ENCODE measurements at regions not wholly inside any gene's neighbourhood (a gene's known extent, or its start where the extent isn't known, plus 50 kb on each side); places are given as distances from the start of the nearest gene placed in this dataset.

DNA sequence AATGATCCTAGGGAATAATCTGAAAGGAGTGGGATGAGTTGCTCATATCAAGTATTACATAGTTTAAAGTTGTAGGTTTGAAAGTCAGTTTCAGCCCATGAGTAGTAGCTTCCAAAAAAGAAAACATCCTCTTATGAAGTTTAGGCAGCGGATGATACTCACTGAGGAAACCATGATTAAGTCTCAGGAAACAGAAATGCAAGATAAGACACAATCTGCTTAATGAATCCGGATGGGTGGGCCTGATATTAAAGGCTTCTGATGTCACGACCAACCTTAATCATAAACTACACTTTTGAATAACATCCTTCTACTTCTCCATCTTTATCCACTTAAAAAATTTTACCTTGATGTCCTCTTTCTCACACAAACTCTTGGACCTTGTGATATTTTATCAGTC, 61.8 kb downstream of the S1PR1 start:
- TF ChIP-seq, protein P1, sequence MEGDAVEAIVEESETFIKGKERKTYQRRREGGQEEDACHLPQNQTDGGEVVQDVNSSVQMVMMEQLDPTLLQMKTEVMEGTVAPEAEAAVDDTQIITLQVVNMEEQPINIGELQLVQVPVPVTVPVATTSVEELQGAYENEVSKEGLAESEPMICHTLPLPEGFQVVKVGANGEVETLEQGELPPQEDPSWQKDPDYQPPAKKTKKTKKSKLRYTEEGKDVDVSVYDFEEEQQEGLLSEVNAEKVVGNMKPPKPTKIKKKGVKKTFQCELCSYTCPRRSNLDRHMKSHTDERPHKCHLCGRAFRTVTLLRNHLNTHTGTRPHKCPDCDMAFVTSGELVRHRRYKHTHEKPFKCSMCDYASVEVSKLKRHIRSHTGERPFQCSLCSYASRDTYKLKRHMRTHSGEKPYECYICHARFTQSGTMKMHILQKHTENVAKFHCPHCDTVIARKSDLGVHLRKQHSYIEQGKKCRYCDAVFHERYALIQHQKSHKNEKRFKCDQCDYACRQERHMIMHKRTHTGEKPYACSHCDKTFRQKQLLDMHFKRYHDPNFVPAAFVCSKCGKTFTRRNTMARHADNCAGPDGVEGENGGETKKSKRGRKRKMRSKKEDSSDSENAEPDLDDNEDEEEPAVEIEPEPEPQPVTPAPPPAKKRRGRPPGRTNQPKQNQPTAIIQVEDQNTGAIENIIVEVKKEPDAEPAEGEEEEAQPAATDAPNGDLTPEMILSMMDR (conservative IDR thresholded peaks at IDR 0.05; ENCODE audit: low read length): no peak
- no peak for TF ChIP-seq EZH2phosphoT487 (IDR thresholded peaks at IDR 0.05; ENCODE audit: borderline replicate concordance)

Data from Loucy (cell line).